HG02678 (cell line): ENCODE measurements at regions not wholly inside any gene's neighbourhood (a gene's known extent, or its start where the extent isn't known, plus 50 kb on each side); places are given as distances from the start of the nearest gene placed in this dataset.

Experiments
- ATAC-seq: cut with Tn5 transposase; IDR thresholded peaks from one replicate; pipeline ENCODE4 v1.9.1; 2021; ENCODE audit warnings: mild to moderate bottlenecking, moderate library complexity; ENCODE audit not compliant: unreplicated experiment

- no peak for ATAC-seq
Observed at GRCh38 chr7:42400211-42400772, 163.3 kb upstream of the GLI3 start.

- ATAC-seq: no peak
Observed at GRCh38 chr7:42395607-42396006, 158.6 kb upstream of the GLI3 start.

GRCh38 chr7:42392826-42393225 lies 155.8 kb upstream of the GLI3 start:
- no peak for ATAC-seq

GRCh38 chr7:42389697-42390096 lies 152.7 kb upstream of the GLI3 start:
- ATAC-seq: no peak

GRCh38 chr7:42385912-42386311 lies 148.9 kb upstream of the GLI3 start:
- no peak for ATAC-seq

GRCh38 chr7:42381161-42381560 lies 144.2 kb upstream of the GLI3 start:
- no peak for ATAC-seq

GRCh38 chr7:42380401-42380800 lies 143.4 kb upstream of the GLI3 start:
- ATAC-seq: no peak

GRCh38 chr7:42378149-42378548 lies 141.1 kb upstream of the GLI3 start:
- ATAC-seq: no peak

GRCh38 chr7:42373285-42373684 lies 136.3 kb upstream of the GLI3 start:
- no peak for ATAC-seq

GRCh38 chr7:42372479-42372878 lies 135.5 kb upstream of the GLI3 start:
- ATAC-seq: no peak

GRCh38 chr7:42359946-42360345 lies 122.9 kb upstream of the GLI3 start:
- no peak for ATAC-seq

GRCh38 chr7:42351316-42351935 lies 114.4 kb upstream of the GLI3 start:
- ATAC-seq: no peak

- ATAC-seq: no peak
Observed at GRCh38 chr7:42350801-42351200, 113.8 kb upstream of the GLI3 start.

- no peak for ATAC-seq
Observed at GRCh38 chr7:42348631-42349030, 111.6 kb upstream of the GLI3 start.

GRCh38 chr7:42348071-42348470 lies 111.1 kb upstream of the GLI3 start:
- ATAC-seq: no peak

- no peak for ATAC-seq
Observed at GRCh38 chr7:42347616-42348015, 110.6 kb upstream of the GLI3 start.

- ATAC-seq: no peak
Observed at GRCh38 chr7:42345478-42346299, 108.7 kb upstream of the GLI3 start.

- ATAC-seq: no peak
Observed at GRCh38 chr7:42344198-42344755, 107.3 kb upstream of the GLI3 start.

GRCh38 chr7:42342381-42342780 lies 105.4 kb upstream of the GLI3 start:
- ATAC-seq: no peak

- no peak for ATAC-seq
Observed at GRCh38 chr7:42340436-42340835, 103.4 kb upstream of the GLI3 start.

GRCh38 chr7:42338916-42339540 lies 102.0 kb upstream of the GLI3 start:
- no peak for ATAC-seq
